HPDE6-E6E7 (cell line): ENCODE measurements at regions not wholly inside any gene's neighbourhood (a gene's known extent, or its start where the extent isn't known, plus 50 kb on each side); places are given as distances from the start of the nearest gene placed in this dataset.

Source experiments
- DNase-seq: peaks from one replicate; pipeline ENCODE4 v3.0.0; 2011; ENCODE audit warnings: missing footprints; ENCODE audit errors: extremely low spot score

DNA sequence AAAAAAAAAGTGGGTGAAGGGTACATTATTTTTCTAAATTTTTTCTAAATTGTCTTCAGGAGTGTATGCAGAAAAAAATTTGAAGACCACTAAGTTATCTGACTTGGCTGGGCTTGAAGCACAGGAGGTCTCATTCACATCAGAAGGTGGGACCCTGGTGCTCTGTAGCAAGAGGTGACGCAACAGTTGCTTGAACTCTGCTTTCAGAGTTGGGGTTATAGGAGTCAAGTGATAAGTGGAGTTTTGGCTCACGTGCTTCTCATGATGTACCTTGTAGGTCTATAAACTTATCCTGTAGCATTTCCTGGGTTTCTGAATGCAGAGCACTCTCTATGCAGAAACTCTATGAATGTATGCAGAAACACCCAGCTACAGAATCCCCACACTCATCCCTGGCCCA is 58.5 kb upstream of the FOXC1 start:
- DNase-seq: no peak

DNA sequence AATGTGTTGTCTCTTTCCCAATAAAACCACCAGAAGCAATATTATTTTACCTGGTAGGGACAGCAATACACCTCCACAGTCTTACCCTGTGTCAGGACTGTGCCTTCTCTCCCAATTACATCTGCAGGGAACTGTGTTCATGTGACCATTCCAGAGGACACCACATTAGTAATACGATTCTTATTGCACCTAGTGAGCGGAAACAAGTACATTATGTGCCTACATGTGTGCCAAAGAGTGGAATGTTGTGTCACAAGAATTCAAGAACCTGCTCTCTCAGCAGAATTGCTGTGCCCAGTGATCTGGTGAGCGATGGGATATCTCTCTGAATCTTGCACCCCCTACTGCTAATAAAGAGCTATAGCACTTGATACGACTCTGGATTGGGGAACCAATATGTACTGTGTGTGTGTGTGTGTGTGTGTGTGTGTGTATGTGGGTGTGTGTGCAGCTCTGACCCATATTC is 57.4 kb upstream of the FOXC1 start:
- DNase-seq: no peak

DNA sequence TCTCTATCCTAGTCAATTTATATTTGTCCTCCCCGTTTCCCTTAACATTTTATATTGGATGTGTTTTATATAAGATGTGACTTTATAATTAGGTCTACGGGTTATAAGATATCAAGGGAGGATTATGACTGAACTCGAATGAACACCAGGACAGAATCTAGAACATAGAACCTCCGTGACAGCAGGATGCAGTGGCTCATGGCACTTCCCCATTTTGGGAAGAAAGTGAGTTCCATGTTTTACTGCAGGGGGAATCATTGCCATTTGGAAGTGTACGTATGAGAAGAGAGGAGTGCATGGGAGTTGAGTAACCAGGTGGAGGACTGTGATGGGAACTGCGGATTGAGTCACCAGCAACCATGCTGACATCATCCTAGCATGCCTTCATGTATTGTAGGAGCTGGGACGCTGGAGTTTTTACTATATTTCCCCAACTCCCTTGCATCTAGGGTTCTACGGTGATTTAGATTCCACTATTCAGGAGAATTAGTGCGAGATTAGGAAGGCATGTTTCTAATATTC is 56.1 kb upstream of the FOXC1 start:
- DNase-seq: no peak

DNA sequence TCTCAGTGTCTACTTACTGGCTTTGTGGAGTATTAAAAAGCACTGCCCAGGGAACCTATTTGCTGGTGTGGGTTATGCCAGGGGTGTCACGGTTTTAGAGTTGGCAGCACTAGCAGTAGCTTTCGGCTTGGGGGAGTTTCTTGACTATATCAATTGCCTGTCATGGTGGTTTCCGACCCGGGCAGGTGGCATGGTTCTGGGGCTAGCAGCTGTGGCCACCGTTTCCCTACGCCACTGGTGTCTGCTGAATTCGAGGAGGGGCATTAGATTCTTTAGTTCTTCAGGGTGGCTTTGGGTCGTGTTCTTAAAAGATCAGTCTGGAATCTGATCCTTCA is 55.6 kb upstream of the FOXC1 start:
- no peak for DNase-seq

DNA sequence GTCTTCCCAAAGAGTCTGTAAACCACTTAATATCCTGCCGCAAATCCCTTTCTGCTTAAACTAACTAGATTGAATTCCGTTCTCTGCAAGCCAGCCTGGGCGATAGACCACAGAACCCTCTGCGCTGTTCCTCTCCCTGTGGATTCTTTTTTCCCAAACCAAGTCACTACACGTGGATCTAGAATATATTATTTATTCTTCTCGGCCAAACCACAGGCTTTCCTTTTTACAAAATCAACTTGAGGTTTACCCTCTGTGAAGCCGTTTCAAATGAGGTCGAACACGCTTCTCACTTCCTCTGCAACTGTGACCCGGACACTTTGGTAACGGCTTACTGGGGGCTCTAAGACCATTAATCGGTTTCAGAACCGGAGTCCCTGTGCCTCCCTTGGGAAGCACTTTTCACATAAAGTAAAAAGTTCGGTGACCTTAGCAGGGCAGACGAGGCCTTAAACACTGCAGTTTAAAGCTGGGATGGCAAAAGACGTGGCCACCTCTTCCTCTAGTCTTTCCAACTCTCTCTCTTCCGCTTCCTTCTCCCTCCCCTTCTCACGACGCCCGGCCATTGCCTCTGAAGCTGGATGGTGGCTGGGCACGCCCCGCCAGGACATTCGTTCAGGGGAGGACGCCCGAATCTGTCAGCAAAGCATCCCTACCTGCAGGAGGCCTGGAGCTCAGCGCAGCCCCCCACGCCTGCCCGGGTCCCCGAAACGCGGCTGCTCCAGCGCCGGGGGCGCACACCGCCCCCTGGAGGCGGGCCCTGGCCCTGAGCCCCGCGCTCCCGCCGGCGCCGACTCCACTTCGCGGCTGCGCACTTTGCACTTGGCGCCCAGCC is 55.0 kb upstream of the FOXC1 start:
- DNase-seq: peak; percentile 44

DNA sequence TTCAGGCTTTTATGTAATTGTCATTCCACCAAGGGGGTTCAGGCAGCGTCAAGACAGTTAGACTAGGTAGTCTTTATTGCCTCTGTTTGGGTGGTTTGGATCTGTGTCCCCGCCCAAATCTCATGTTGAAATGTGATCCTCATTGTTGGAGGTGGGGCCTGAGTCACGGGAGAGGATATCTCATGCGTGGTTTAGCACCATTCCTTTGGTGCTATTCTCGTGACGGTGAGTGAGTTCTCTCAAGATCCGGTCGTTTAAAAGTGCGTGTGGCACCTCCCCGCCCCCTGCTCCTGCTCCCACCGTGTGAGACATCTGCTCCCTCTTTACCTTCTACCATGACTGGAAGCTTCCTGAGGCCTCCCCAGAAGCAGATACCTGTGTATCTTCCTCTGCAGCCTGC is 51.3 kb upstream of the FOXC1 start:
- DNase-seq: no peak
